ENCODE measurements at regions not wholly inside any gene's neighbourhood (a gene's known extent, or its start where the extent isn't known, plus 50 kb on each side); places are given as distances from the start of the nearest gene placed in this dataset.

- Histone ChIP-seq H3K27me3 (replicated peaks; ENCODE audit: insufficient read depth, low read length) (no peaks in the 10 kb centered on the region), H3K9ac (ENCODE audit: low read length) (no peak overlapping the region), H3K36me3 (replicated peaks; ENCODE audit: insufficient read depth, low read length) (no peaks in the 10 kb centered on the region), H3K9me2 (replicated peaks; ENCODE audit: insufficient read depth, low read length) (no peaks in the 10 kb centered on the region), H3K4me2 (ENCODE audit: low read depth, low read length) (no peak overlapping the region), H2AFZ (ENCODE audit: low read length) (no peak overlapping the region), H3K27ac (ENCODE audit: low read length) (no peak overlapping the region), H3K4me1 (ENCODE audit: low read length) (no peaks in the 10 kb centered on the region), H3K9me3 (replicated peaks; ENCODE audit: insufficient read depth, low read length) (no peaks in the 10 kb centered on the region), H3K4me3 (ENCODE audit: low read length) (no peak overlapping the region), H3K79me2 (ENCODE audit: low read length) (no peaks in the 10 kb centered on the region), H4K20me1 (ENCODE audit: insufficient read depth, low read length) (no peaks in the 10 kb centered on the region), H3F3A (ENCODE audit: insufficient read depth, low read length) (no peaks in the 10 kb centered on the region)
- TF ChIP-seq EZH2 (optimal IDR thresholded peaks at IDR 0.05; ENCODE audit: low read depth, low read length) (no peak), EZH2phosphoT487 (IDR thresholded peaks at IDR 0.05; ENCODE audit: low read length) (no peak), CTCF (IDR thresholded peaks at IDR 0.05; ENCODE audit: low read length) (no peak)
- DNase-seq = no peak
Observed at GRCh38 chr5:2251751-2252150, 369.0 kb upstream of the IRX4 start.

GRCh38 chr5:2251298-2251697, 368.6 kb upstream of the IRX4 start:
- H3K9ac ChIP-seq (ENCODE audit: low read length) = no peak overlapping the region
- no peak overlapping the region for H3K4me2 ChIP-seq (ENCODE audit: low read depth, low read length)

GRCh38 chr5:2250365-2250950, 367.7 kb upstream of the IRX4 start:
- no peak overlapping the region for H3K27ac ChIP-seq (ENCODE audit: low read length)
- H3F3A ChIP-seq (ENCODE audit: insufficient read depth, low read length) = no peaks in the 10 kb centered on the region
- H3K9me3 ChIP-seq (replicated peaks; ENCODE audit: insufficient read depth, low read length) = no peaks in the 10 kb centered on the region
- no peaks in the 10 kb centered on the region for H3K79me2 ChIP-seq (ENCODE audit: low read length)
- H4K20me1 ChIP-seq (ENCODE audit: insufficient read depth, low read length) = no peaks in the 10 kb centered on the region
- H3K4me1 ChIP-seq (ENCODE audit: low read length) = no peaks in the 10 kb centered on the region
- no peak overlapping the region for H3K4me2 ChIP-seq (ENCODE audit: low read depth, low read length)
- H3K4me3 ChIP-seq (ENCODE audit: low read length) = no peak overlapping the region
- no peak overlapping the region for H3K9ac ChIP-seq (ENCODE audit: low read length)
- TF ChIP-seq CTCF (IDR thresholded peaks at IDR 0.05; ENCODE audit: low read length) (no peak), EZH2 (optimal IDR thresholded peaks at IDR 0.05; ENCODE audit: low read depth, low read length) (no peak), EZH2phosphoT487 (IDR thresholded peaks at IDR 0.05; ENCODE audit: low read length) (no peak)
- no peaks in the 10 kb centered on the region for H3K9me2 ChIP-seq (replicated peaks; ENCODE audit: insufficient read depth, low read length)
- no peaks in the 10 kb centered on the region for H3K27me3 ChIP-seq (replicated peaks; ENCODE audit: insufficient read depth, low read length)
- no peaks in the 10 kb centered on the region for H3K36me3 ChIP-seq (replicated peaks; ENCODE audit: insufficient read depth, low read length)
- no peak for DNase-seq
- H2AFZ ChIP-seq (ENCODE audit: low read length) = no peak overlapping the region

More at GRCh38 chr5:2251298-2251697, 368.6 kb upstream of the IRX4 start:
- H4K20me1 ChIP-seq (ENCODE audit: insufficient read depth, low read length) = no peaks in the 10 kb centered on the region
- no peaks in the 10 kb centered on the region for H3K36me3 ChIP-seq (replicated peaks; ENCODE audit: insufficient read depth, low read length)
- no peaks in the 10 kb centered on the region for H3F3A ChIP-seq (ENCODE audit: insufficient read depth, low read length)
- no peaks in the 10 kb centered on the region for H3K4me1 ChIP-seq (ENCODE audit: low read length)
- H3K9me2 ChIP-seq (replicated peaks; ENCODE audit: insufficient read depth, low read length) = no peaks in the 10 kb centered on the region
- no peak for DNase-seq
- TF ChIP-seq EZH2 (optimal IDR thresholded peaks at IDR 0.05; ENCODE audit: low read depth, low read length) = no peak
- no peak for TF ChIP-seq EZH2phosphoT487 (IDR thresholded peaks at IDR 0.05; ENCODE audit: low read length)
- no peak for TF ChIP-seq CTCF (IDR thresholded peaks at IDR 0.05; ENCODE audit: low read length)
- H2AFZ ChIP-seq (ENCODE audit: low read length) = no peak overlapping the region
- H3K27me3 ChIP-seq (replicated peaks; ENCODE audit: insufficient read depth, low read length) = no peaks in the 10 kb centered on the region
- no peaks in the 10 kb centered on the region for H3K9me3 ChIP-seq (replicated peaks; ENCODE audit: insufficient read depth, low read length)
- H3K4me3 ChIP-seq (ENCODE audit: low read length) = no peak overlapping the region
- H3K79me2 ChIP-seq (ENCODE audit: low read length) = no peaks in the 10 kb centered on the region
- no peak overlapping the region for H3K27ac ChIP-seq (ENCODE audit: low read length)
